ENCODE measurements at regions not wholly inside any gene's neighbourhood (a gene's known extent, or its start where the extent isn't known, plus 50 kb on each side); places are given as distances from the start of the nearest gene placed in this dataset.

DNA sequence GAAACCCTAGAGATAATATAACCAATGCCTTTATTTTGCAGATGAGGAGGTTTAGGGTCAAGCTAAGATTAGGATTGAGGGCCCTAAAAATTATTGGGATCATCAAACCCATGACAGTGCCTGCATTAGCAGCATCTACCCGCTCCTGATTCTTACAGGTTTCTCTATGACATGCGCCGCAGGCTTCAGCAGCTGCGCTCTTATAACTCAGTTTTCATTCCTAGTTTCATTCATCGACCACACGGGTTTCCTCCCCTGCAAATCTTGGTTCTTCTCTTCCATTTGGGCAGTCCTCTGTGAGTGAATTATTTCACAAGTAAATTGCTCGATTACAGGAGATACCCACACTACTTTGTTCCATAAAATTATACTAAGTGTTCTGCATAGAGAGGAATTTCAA lies 137.2 kb downstream of the SLC24A2 start:
- DNase-seq (ENCODE audit: low spot score) = no peak
- in situ Hi-C loops (cut with MboI; ENCODE audit: low pct_unique_long_range_greater_than_20kb, low sequenced_read_pairs, unreplicated experiment) = no loop called here
- TF ChIP-seq CTCF (IDR thresholded peaks at IDR 0.05; ENCODE audit: extremely low read depth, insufficient read depth, missing control alignments) = no peak

GRCh38 chr9:19650312-19650711 lies 138.5 kb downstream of the SLC24A2 start:
- no peak for TF ChIP-seq CTCF (IDR thresholded peaks at IDR 0.05; ENCODE audit: extremely low read depth, insufficient read depth, missing control alignments)
- in situ Hi-C loops (cut with MboI; ENCODE audit: low pct_unique_long_range_greater_than_20kb, low sequenced_read_pairs, unreplicated experiment) = no loop called here
- no peak for DNase-seq (ENCODE audit: low spot score)

GRCh38 chr9:19649336-19650041 lies 139.3 kb downstream of the SLC24A2 start:
- DNase-seq (ENCODE audit: low spot score) = no peak
- in situ Hi-C loops (cut with MboI; ENCODE audit: low pct_unique_long_range_greater_than_20kb, low sequenced_read_pairs, unreplicated experiment) = no loop called here
- TF ChIP-seq CTCF (IDR thresholded peaks at IDR 0.05; ENCODE audit: extremely low read depth, insufficient read depth, missing control alignments) = no peak

GRCh38 chr9:19648672-19649071 lies 140.2 kb downstream of the SLC24A2 start:
- no peak for DNase-seq (ENCODE audit: low spot score)
- in situ Hi-C loops (cut with MboI; ENCODE audit: low pct_unique_long_range_greater_than_20kb, low sequenced_read_pairs, unreplicated experiment) = no loop called here
- TF ChIP-seq CTCF (IDR thresholded peaks at IDR 0.05; ENCODE audit: extremely low read depth, insufficient read depth, missing control alignments) = no peak

DNA sequence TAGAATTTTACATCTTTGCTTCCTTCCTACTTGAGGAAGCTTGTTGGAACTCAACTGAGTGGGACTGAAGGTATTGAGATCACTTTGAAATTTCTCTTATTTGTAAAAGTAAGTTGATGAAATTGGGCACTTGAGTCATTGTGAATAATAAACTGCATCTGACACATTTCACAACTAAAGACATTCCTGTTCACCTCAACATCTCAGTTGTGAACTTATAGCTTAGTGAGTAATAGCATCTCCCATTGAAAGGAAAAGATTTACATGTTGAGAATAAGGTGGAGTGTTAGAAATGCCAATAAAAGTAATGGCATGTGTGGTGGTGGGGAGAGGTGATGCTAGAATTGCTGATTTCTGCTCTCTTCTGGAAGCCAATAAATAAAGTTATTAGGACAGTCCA lies 145.0 kb downstream of the SLC24A2 start:
- no peak for DNase-seq (ENCODE audit: low spot score)
- in situ Hi-C loops (cut with MboI; ENCODE audit: low pct_unique_long_range_greater_than_20kb, low sequenced_read_pairs, unreplicated experiment) = no loop called here
- TF ChIP-seq CTCF (IDR thresholded peaks at IDR 0.05; ENCODE audit: extremely low read depth, insufficient read depth, missing control alignments) = no peak

DNA sequence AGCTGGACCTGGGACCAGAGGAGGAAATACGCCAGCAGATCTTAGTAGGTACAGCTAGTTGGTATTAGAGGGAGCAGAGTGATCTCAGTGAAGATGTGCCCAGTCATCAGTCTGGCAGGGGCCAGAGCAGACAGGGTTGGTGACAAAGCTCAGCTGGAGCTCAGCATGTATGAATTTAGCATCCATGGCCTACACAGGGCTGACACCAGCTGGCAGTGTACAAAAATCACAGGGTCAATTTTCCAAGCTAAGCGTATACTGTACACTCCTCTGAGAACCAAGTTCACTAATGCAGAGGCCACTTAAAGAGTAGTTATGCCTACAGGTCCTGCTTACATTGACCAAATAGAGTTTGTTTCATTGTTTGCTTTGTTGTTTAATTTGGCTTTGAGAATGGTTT lies 146.6 kb downstream of the SLC24A2 start:
- in situ Hi-C loops (cut with MboI; ENCODE audit: low pct_unique_long_range_greater_than_20kb, low sequenced_read_pairs, unreplicated experiment) = no loop called here
- peak; percentile 12 for TF ChIP-seq CTCF (IDR thresholded peaks at IDR 0.05; ENCODE audit: extremely low read depth, insufficient read depth, missing control alignments)
- no peak for DNase-seq (ENCODE audit: low spot score)

Data from GM13977 (cell line).